Astrocyte of the spinal cord (primary cell): ENCODE measurements at regions not wholly inside any gene's neighbourhood (a gene's known extent, or its start where the extent isn't known, plus 50 kb on each side); places are given as distances from the start of the nearest gene placed in this dataset.
"Not testable (repeated sequence)": the region's sequence is repeated elsewhere in the genome, so short reads cannot be mapped to it uniquely, and the experiment has no call there.

ENCODE experiments used
- DNase-seq: peaks from one replicate; pipeline ENCODE4 v3.0.0; 2011; ENCODE audit warnings: low read depth, low spot score
- H3K4me3 ChIP-seq: 2 replicates; pipeline ENCODE4 v1.5.1; 2011; ENCODE audit warnings: low read depth, mild to moderate bottlenecking, low read length, moderate library complexity
- in situ Hi-C: cut with HindIII; loops from 2 replicates; pipeline ENCODE4 v1.10.0; 2017; ENCODE audit warnings: low sequenced_read_pairs
- TF ChIP-seq, protein P1 (sequence below): IDR thresholded peaks from 2 replicates; pipeline ENCODE4 v1.5.1; 2012; ENCODE audit warnings: low read depth, mild to moderate bottlenecking, low read length, inconsistent platforms

DNA sequence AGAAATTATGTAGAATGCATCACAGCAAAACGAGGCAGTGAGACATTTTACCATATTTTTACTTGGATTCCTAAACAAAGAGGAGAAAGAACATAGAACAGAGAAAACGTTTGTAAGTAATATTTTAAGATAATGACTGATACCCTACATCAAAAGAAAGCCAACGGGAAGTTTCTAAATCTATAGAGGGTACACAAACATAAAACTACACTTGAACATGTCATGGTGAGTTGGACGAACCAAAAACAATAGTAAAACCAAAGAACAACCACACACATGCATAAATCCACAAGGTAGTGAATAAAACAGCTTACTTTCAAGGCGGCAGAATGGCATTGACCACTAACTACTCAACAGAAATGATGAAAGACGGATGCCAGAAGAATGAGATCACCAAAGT, 209.7 kb upstream of the NOTCH2NLA start:
- peak; percentile 0 for DNase-seq
- in situ Hi-C loops, H3K4me3 ChIP-seq: not testable (repeated sequence)

DNA sequence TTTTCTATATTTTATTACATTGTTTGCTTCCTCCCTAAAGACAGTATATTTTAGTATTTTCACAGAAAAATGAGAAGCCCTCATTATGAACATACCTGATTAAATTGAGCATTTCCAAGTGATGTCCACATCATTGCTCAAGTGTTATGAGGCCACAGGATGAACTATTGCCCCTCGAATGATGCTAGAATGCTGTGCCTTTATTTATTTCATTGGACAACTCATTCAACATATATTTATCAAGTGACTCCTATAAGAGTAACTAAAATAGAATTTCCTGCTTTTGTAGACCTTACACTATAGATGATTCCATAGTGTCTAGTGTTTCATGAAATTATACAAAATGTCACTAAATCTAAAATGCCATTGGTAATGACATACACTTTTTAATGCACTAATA, 187.8 kb upstream of the NOTCH2NLA start:
- in situ Hi-C loops, DNase-seq, H3K4me3 ChIP-seq: not testable (repeated sequence)

DNA sequence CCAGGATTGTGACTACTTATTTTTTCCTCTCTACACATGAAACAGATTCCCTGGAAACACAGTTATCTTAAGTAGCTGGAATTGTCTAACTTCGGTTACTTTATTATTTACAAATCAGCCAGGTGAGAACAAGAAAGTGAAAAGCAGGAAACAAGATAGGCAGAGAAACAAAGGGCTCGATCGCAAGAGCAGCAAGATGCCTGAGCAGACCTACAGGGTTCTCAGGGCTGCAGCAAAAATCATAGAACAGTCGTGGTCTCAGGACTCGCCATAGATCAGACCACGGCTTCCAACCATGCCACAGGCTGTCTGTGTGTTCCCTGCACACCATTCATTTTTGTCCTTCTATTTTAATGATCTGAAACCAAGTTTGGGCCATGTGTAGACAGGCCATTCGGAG, 186.2 kb upstream of the NOTCH2NLA start:
- H3K4me3 ChIP-seq, DNase-seq, in situ Hi-C loops: not testable (repeated sequence)

DNA sequence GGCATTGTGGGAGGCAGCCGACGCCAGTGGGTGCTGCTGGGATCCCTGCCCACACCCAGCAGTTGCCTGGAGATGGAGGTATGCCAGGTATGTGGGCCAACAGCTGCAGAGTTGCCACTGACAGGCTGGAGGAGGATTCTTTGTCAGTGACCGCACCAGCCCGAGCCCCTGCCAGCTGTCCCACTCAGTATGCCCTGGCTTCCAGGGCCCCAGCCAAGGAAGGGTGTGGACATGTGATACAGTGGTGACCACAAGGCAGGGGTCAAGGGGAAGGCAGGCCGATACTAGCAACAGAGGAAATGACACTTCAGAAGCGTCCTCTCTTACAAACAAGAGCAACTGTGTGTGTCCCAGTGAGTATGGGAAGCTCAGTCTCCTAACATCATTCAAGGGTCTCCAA, 185.1 kb upstream of the NOTCH2NLA start:
- H3K4me3 ChIP-seq, in situ Hi-C loops: not testable (repeated sequence)
- peak; percentile 9 for DNase-seq

DNA sequence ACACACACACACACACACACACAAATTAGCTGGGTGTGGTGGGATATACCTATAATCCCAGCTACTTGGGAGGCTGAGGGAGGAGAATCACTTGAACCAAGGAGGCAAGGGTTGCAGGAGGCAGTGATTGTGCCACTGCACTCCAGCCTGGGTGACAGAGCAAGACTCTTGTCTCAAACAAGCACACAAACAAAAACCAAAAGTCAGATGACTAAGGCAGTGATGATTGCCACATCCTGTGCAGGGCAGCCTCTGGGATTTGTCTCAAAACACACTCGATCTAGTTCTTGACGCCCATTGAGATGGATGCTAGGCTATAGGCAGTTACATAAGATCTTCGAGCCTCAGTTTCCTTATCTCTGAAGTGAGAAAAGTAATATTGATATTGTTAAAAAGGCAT, 183.1 kb upstream of the NOTCH2NLA start:
- in situ Hi-C loops, DNase-seq, H3K4me3 ChIP-seq: not testable (repeated sequence)

DNA sequence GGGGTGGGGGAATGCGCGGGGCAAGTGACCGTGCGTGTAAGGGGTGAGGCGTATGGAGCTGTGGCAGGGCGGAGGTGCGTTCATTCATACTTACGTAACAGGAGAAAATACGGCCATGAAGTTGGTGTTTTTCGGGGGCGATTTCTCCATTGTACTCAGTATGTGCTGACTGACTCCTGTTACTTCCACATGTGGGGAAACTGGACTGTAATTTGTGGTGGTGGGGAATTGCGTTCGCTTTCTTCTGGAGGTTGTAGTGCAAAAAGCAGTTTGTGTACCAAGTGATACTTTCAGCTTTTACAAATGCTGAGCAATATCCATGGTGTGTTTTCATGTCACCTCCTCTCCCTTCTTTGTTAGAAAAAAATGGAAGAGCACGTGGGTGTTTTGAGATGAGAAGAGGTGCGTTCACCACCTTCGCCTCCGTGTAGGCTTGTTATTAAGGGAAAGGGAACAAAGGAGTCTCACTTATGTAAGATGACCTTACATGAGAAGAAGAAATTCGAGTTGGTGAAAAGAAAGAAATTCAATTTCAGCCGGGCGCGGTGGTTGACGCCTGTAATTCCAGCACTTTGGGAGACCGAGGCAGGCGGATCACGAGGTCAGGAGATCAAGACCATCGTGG, 181.1 kb upstream of the NOTCH2NLA start:
- peak; percentile 91 for DNase-seq
- H3K4me3 ChIP-seq: peak overlapping the region; percentile 2
- in situ Hi-C loops: not testable (repeated sequence)

DNA sequence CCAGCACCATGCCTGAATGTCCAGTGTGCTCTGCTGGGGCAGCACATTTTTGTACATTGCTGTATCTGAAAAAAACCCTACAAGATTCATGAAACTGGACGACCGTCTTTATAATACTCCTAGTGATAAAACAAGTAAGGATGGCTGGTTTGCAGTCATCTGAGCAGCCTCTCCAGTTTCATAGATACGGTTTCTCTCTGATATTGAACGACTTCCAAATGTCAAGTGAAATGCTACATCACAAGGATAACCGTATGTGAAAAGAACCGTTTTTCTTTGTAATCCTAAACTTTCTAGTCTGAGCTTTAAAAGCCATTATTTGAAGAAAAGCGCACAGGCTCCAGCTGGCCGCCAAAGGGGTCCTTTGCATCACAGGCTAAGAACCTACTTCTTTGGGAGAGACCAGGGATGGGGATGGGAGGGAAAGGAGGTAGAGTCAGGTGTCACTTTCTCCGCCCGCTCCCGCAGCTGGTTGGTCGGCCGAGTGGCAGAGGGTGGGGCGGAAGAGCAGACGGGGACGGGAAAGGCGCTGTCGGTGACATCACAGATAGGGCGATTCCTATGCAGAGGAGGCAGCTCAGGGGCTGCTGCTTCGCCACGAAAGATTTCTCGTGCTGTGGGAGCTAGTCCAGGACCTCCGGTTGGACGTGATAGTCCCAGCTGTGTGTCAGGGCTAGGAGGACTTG, 180.4 kb upstream of the NOTCH2NLA start:
- in situ Hi-C loops, H3K4me3 ChIP-seq: not testable (repeated sequence)
- peak; percentile 57 for DNase-seq

DNA sequence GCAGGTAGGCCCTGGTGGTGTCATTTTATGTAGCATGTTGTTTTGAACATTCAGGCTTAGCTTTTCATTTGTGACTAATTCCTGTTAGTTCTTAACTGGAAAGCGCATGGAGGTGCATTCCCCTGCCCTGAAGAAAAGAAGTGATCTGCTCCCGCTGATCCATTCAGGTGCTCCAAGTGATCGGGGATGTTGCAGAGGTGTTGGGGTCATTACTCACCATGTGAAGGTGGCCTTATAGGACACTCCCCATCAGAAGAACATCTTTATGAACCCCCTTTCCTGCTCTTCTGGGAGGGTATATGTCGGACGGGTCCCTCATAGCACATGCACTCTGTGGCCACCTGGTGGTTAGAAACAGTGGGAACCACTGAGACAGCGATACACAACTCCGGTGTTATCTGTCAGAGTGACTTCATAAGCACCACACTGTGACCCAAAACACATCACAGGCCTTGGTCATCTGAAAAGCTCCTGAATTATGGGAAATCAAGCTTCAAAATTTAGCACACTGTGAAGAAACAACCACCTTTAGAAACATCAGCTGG, 172.5 kb upstream of the NOTCH2NLA start:
- TF ChIP-seq, protein P1, sequence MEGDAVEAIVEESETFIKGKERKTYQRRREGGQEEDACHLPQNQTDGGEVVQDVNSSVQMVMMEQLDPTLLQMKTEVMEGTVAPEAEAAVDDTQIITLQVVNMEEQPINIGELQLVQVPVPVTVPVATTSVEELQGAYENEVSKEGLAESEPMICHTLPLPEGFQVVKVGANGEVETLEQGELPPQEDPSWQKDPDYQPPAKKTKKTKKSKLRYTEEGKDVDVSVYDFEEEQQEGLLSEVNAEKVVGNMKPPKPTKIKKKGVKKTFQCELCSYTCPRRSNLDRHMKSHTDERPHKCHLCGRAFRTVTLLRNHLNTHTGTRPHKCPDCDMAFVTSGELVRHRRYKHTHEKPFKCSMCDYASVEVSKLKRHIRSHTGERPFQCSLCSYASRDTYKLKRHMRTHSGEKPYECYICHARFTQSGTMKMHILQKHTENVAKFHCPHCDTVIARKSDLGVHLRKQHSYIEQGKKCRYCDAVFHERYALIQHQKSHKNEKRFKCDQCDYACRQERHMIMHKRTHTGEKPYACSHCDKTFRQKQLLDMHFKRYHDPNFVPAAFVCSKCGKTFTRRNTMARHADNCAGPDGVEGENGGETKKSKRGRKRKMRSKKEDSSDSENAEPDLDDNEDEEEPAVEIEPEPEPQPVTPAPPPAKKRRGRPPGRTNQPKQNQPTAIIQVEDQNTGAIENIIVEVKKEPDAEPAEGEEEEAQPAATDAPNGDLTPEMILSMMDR: peak; percentile 43
- in situ Hi-C loops, H3K4me3 ChIP-seq, DNase-seq: not testable (repeated sequence)

DNA sequence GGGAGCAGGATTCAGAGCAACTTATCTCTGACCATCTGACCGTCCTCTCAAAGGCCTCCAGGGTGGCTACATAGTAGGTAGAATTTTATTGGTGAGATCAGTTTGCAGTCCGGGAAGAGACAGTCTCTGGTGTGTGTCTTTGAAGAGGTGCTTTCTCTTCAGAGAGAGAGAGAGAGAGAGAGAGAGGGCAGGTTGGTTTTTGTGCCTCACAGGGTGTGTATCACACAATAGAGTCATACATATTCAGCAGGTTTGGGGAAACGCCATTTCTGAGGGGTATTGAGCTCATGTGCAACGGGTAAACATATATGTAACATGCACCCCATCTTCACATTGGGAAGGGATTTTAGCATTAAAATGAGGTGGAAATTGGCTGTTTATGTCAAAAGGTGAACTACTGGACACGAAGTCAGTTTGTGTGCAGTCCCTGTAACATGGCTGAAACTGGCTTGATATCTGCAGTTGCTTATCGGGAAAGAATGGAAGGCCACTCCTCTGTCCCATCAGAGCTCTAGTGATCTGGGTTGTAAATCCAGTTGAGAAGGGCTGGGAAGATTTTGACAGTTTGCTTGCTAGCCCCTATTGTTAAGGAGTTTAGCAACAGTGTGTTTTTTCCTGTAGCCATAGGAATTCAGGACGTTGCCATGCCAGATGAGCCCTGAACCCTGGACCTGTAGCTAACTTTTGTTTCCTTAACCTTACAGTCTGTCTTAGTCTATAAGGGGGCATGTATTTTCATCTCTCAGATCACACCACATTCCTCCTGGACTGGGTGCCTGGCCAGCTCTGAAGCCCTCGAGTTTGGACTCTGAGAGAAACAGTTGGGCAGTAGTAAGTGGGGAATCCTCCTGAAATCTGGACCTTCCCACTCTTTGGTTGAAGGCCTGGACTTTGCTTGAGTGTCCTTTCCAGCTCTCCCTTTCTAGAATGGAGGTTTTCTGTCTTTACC, 171.6 kb upstream of the NOTCH2NLA start:
- H3K4me3 ChIP-seq, DNase-seq, in situ Hi-C loops: not testable (repeated sequence)

DNA sequence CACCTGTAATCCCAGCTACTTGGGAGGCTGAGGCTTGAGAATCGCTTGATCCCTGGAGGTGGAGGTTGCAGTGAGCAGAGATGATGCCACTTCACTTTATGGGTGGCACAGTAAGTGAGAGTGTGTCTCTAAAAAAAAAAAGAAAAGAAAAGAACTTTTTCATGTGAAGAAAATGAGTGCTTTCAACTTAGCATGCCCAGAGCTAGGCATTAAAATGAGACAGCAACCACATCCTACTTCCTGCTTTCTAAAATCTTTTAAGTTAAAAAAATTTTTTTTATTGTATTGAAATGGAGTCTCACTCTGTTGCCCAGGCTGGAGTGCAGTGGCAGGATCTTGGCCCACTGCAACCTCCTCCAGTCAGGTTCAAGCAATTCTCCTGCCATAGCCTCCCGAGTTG, 170.4 kb upstream of the NOTCH2NLA start:
- H3K4me3 ChIP-seq, DNase-seq, in situ Hi-C loops: not testable (repeated sequence)

DNA sequence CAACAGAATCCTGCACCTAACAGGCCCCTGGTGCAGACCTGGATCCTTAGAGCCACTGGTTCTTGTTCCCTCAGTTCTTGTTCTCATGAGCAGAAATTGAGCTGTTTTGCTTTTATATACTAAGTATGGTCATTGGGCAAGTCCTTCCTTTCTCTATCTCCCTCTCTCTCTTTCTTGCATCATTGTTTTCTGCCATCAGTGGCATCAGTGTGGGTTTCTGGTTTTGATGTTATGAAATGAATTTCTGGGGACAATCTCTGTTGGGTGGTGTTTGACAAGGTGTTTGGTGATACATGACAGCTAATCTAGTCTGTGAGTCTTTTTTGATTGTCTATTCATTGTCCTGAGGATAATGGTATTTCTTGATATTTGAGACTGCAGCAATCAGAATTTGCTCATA, 168.0 kb upstream of the NOTCH2NLA start:
- DNase-seq, in situ Hi-C loops, H3K4me3 ChIP-seq: not testable (repeated sequence)

DNA sequence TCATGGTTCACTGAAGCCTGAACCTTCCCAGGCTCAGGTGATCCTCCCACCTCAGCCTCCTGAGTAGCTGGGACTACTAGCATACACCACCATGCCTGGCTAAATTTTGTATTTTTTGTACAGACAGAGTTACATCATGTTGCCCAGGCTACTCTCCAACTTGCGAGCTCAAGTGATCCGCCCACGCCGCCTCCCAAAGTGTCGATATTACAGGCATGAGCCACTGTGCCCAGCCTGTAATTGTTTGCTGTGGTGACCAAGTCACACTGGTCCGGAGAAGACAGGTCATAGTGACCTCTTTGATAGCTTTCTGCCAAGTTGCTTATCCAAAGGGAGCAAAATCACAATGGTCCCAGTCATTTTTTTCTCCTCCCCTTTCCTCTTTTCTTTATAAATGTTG, 167.4 kb upstream of the NOTCH2NLA start:
- DNase-seq, in situ Hi-C loops, H3K4me3 ChIP-seq: not testable (repeated sequence)

DNA sequence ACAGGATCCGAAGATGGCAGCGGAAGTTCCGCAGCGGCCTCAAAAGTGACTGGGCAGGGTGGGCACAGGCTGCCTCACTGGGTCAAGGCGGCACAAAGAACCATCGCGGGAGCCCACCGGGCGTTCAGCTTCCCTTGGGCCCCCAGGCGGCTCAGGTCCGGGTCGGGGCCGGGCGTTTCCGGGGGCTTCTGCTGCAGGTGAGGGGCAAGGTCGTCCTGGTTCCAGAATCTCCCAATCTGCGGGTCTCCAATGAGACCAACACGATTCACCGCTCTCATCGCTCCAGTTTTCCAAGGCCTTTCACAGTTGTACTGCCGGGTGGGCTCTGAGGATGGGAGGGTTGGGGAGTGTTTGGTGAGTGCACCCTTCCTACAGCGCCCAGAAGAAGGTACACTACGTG, 165.0 kb upstream of the NOTCH2NLA start:
- DNase-seq, H3K4me3 ChIP-seq, in situ Hi-C loops: not testable (repeated sequence)

DNA sequence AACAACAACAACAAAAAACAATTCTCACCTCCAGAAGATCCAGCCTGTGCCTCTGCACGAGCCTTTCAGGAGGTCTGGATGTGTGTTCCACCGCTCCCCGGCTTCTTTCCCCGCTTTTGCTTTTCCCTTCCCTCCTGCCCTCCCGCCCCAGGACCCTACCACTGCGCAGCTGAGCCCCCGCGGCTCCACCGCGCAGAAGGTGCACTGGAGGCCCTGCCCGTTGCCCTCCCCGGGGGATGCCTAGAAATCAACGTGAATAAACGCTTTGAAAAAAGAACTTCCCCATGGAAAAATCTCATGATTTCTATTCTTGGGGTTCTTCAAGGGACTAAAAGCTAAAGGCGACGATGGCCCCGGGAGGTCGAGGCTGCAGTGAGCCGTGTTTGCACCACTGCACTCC, 164.3 kb upstream of the NOTCH2NLA start:
- in situ Hi-C loops, H3K4me3 ChIP-seq, DNase-seq: not testable (repeated sequence)

DNA sequence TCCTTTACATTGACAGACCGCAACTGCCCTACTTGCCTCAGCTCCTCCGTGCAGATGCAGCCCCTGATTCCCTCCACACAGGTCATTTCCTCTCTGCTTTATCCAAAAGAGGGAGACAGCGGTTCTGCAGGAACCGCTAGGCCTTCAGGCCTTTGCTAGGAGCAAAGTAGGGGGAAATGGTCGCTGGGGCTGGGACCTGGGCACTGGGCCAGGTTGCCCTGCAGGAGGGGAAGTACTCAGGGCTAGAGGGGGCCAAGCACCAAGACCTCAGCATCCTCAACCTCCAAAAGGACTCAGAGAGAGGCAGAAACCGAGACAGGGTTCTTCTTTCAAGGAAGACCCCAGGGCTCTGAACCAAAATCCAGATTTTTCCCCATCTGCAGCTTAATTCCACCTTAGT, 160.4 kb upstream of the NOTCH2NLA start:
- H3K4me3 ChIP-seq, DNase-seq, in situ Hi-C loops: not testable (repeated sequence)
